HCT116 (cell line): ENCODE measurements at regions not wholly inside any gene's neighbourhood (a gene's known extent, or its start where the extent isn't known, plus 50 kb on each side); places are given as distances from the start of the nearest gene placed in this dataset.

Source experiments
- ATAC-seq: fragments of 200-7000 bp; cut with Tn5 transposase; 2 replicates; pipeline ENCODE4 v1.9.1; 2020; ENCODE audit warnings: mild to moderate bottlenecking, moderate library complexity
- BruUV-seq: library from RNA; stranded (reverse); fragments of 400-500 nt; replicated peaks from 2 replicates; lab custom pipeline; 2021; lab: Mats Ljungman, UMichigan
- CTCF ChIA-PET: fragments of 300-600 bp; sonication (Branson Sonifier 250); formaldehyde crosslinking; loops from one replicate; lab custom pipeline; 2021; ENCODE audit warnings: antibody characterized with exemption; lab: Charles Lee
- POLR2A ChIA-PET: fragments of 300-600, 350-600 bp; sonication (Branson Sonifier 250); formaldehyde crosslinking; loops from one replicate; lab custom pipeline; 2021; ENCODE audit warnings: antibody characterized with exemption; lab: Charles Lee
- RAD21 ChIA-PET, 2 experiments: fragments of 300-600 bp; sonication (Branson Sonifier 250); formaldehyde crosslinking; loops; one replicate each; lab custom pipeline; 2023; ENCODE audit warnings: low total read pairs in 2 of 2; ENCODE audit not compliant: uncharacterized antibody in 2 of 2, unreplicated experiment in 2 of 2, low non-redundant PET in 1 of 2; lab: Charles Lee
- DNase-seq: peaks from one replicate; pipeline ENCODE4 v3.0.0-alpha.2; 2010; ENCODE audit warnings: low read depth, low spot score
- H2AFZ ChIP-seq: fragments of 200-600 bp; shearing (Covaris generic), sonication (generic); 2 replicates; pipeline ENCODE4 v1.6.1; 2017; ENCODE audit warnings: low read depth, mixed run types, mixed read lengths, antibody characterized with exemption, low read length; ENCODE audit not compliant: poor library complexity, severe bottlenecking
- H3K27ac ChIP-seq: 2 replicates; pipeline ENCODE4 v1.5.1; 2012; ENCODE audit warnings: low read depth, low read length
- H3K27me3 ChIP-seq: fragments of 200-600 bp; sonication (generic); 2 replicates; pipeline ENCODE4 v1.6.1; 2016; ENCODE audit warnings: mixed run types, low read length, mixed read lengths; ENCODE audit not compliant: insufficient read depth
- H3K36me3 ChIP-seq, 2 experiments: fragments of 200-500 bp in 1 of 2; fragments of 200-600 bp in 1 of 2; sonication (Bioruptor generic) in 1 of 2; sonication (generic) in 1 of 2; 2 replicates each; pipeline versions ENCODE4 v1.5.1 to v1.6.1; 2014 to 2016; ENCODE audit warnings: low read length in 2 of 2, inconsistent platforms in 1 of 2, mixed read lengths in 1 of 2, mixed run types in 1 of 2; ENCODE audit not compliant: insufficient read depth in 2 of 2, control insufficient read depth in 1 of 2
- H3K4me1 ChIP-seq, 2 experiments: fragments of 200-600 bp in 1 of 2; sonication (generic) in 1 of 2; 2 replicates each; pipeline versions ENCODE4 v1.5.1 to v1.6.1; 2012 to 2017; ENCODE audit warnings: low read length in 2 of 2, inconsistent platforms in 1 of 2, mild to moderate bottlenecking in 1 of 2, mixed read lengths in 1 of 2, mixed run types in 1 of 2, moderate library complexity in 1 of 2; ENCODE audit not compliant: insufficient read depth in 2 of 2, control insufficient read depth in 1 of 2
- H3K4me2 ChIP-seq: fragments of 200-600 bp; sonication (generic); 2 replicates; pipeline ENCODE4 v1.6.1; 2017; ENCODE audit warnings: mixed run types, low read length, mixed read lengths
- H3K4me3 ChIP-seq, 2 experiments: fragments of 200-600 bp in 1 of 2; sonication (generic) in 1 of 2; replicated peaks in 1 of 2; 2 replicates each; pipeline ENCODE4 v1.5.1; 2011 to 2016; ENCODE audit warnings: low read length in 2 of 2, control low read depth in 1 of 2, low read depth in 1 of 2, mild to moderate bottlenecking in 1 of 2, mixed read lengths in 1 of 2, mixed run types in 1 of 2
- H3K79me2 ChIP-seq: fragments of 200-600 bp; sonication (generic); 2 replicates; pipeline ENCODE4 v1.6.1; 2017; ENCODE audit warnings: mild to moderate bottlenecking, mixed run types, low read length, moderate library complexity, mixed read lengths; ENCODE audit not compliant: insufficient read depth
- H3K9ac ChIP-seq: fragments of 200-600 bp; sonication (generic); 2 replicates; pipeline ENCODE4 v1.6.1; 2016; ENCODE audit warnings: low read length, mixed read lengths
- H3K9me2 ChIP-seq: fragments of 200-600 bp; sonication (generic), shearing (Covaris generic); 2 replicates; pipeline ENCODE4 v1.6.1; 2017; ENCODE audit warnings: mixed run types, mild to moderate bottlenecking, moderate library complexity; ENCODE audit not compliant: insufficient read depth
- H3K9me3 ChIP-seq, 2 experiments: fragments of 200-500 bp in 1 of 2; fragments of 200-600 bp in 1 of 2; sonication (Bioruptor generic) in 1 of 2; sonication (generic) in 1 of 2; 2 replicates each; pipeline ENCODE4 v1.6.1; 2014 to 2017; ENCODE audit warnings: low read length in 2 of 2, mixed read lengths in 2 of 2, inconsistent platforms in 1 of 2, low read depth in 1 of 2, mild to moderate bottlenecking in 1 of 2, mixed run types in 1 of 2, moderate library complexity in 1 of 2; ENCODE audit not compliant: control insufficient read depth in 1 of 2, insufficient read depth in 1 of 2
- H4K20me1 ChIP-seq: fragments of 200-600 bp; sonication (generic), shearing (Covaris generic); 2 replicates; pipeline ENCODE4 v1.6.1; 2017; ENCODE audit warnings: mixed run types, mild to moderate bottlenecking, moderate library complexity; ENCODE audit not compliant: insufficient read depth
- ATF3 ChIP-seq: IDR thresholded peaks from 2 replicates; pipeline ENCODE4 v1.6.1; 2012
- CBX3 ChIP-seq: IDR thresholded peaks from 2 replicates; pipeline ENCODE4 v1.6.1; 2012; ENCODE audit warnings: low read depth
- CEBPB ChIP-seq: IDR thresholded peaks from 2 replicates; pipeline ENCODE4 v1.6.1; 2012; ENCODE audit warnings: low read depth
- EGR1 ChIP-seq: IDR thresholded peaks from 2 replicates; pipeline ENCODE4 v1.6.1; 2012; ENCODE audit warnings: low read depth
- EZH2 ChIP-seq: fragments of 200-600 bp; sonication (generic); IDR thresholded peaks from 2 replicates; pipeline ENCODE4 v1.6.1; 2017; ENCODE audit warnings: antibody characterized with exemption, mixed run types
- EZH2phosphoT487 ChIP-seq: fragments of 200-600 bp; IDR thresholded peaks from 2 replicates; pipeline ENCODE4 v1.6.1; 2018; ENCODE audit warnings: antibody characterized with exemption, borderline replicate concordance
- FOSL1 ChIP-seq: IDR thresholded peaks from 2 replicates; pipeline ENCODE4 v1.6.1; 2012; ENCODE audit warnings: low read depth
- JUND ChIP-seq: IDR thresholded peaks from 2 replicates; pipeline ENCODE4 v1.6.1; 2012
- SRF ChIP-seq: IDR thresholded peaks from 2 replicates; pipeline ENCODE4 v1.6.1; 2012; ENCODE audit warnings: low read depth
- TCF7L2 ChIP-seq: IDR thresholded peaks from 2 replicates; pipeline ENCODE4 v1.7.0; 2011; ENCODE audit warnings: borderline replicate concordance, inconsistent platforms; ENCODE audit not compliant: insufficient read depth, insufficient read length; ENCODE audit errors: extremely low read depth
- YY1 ChIP-seq: IDR thresholded peaks from 2 replicates; pipeline ENCODE4 v1.6.1; 2011; ENCODE audit warnings: low read length, low read depth, moderate library complexity, mild to moderate bottlenecking; ENCODE audit not compliant: insufficient replicate concordance; ENCODE audit errors: extremely low read depth
- ZBTB33 ChIP-seq: IDR thresholded peaks from 2 replicates; pipeline ENCODE4 v1.6.1; 2011; ENCODE audit warnings: mild to moderate bottlenecking, low read length, moderate library complexity; ENCODE audit not compliant: insufficient replicate concordance; ENCODE audit errors: extremely low read depth
- ZFX ChIP-seq: fragments of 450-650 bp; IDR thresholded peaks from 2 replicates; pipeline ENCODE4 v1.6.1; 2017
- intact Hi-C: fragments of 100-400 bp; cut with micrococcal nuclease; formaldehyde crosslinking; loops from 2 replicates; pipeline ENCODE4 v1.10.0; 2022
- TF ChIP-seq, protein P1 (sequence below): IDR thresholded peaks from 2 replicates; pipeline ENCODE4 v1.6.1; 2012
- TF ChIP-seq, protein P2 (sequence below), 3 experiments: fragments of 200-600 bp in 1 of 3; sonication (generic) in 1 of 3; IDR thresholded peaks in 2 of 3; conservative IDR thresholded peaks in 1 of 3; 2 replicates each; pipeline ENCODE4 v1.5.1; 2012 to 2017; ENCODE audit warnings: low read depth in 2 of 3, low read length in 2 of 3, antibody characterized with exemption in 1 of 3, borderline replicate concordance in 1 of 3, control low read depth in 1 of 3, mild to moderate bottlenecking in 1 of 3, mixed read lengths in 1 of 3, mixed run types in 1 of 3, moderate library complexity in 1 of 3; ENCODE audit not compliant: insufficient read depth in 1 of 3

DNA sequence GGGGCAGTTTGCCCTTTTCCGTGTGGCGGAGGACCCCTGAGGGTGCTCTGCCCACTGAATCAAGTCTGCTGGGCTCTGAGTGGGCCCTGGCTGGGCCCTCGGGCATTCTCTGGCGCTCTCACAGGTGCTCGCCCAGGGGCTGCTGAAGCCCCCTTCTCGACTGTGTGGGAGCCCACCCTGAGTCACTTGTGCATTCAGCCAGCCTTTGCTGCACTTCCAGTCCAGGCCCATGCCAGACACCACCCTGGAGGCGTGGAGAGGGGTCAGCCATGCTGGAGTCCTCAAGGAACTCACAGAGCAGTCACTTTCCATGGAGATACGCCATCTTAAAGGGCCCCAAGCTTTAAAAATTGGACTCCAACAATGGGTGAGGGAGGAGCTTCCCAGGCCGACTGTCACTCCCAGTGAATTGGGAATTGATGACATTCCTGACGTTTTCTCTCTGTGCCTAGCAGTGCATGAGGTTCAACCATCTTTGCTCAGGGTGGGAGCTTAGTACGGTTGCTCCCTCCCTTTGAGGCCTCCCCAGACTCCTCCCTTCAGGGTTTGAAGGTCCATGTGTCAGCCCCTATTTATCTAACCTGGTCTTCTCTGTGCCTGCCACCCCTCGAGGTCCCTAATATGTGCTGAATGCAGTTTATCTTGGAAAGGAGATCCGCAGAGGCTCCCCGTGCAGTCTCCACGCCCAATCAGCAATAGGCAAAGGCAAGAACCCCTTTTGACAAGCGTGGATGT lies 71.8 kb upstream of the HS6ST1 start:
- H3K36me3 ChIP-seq: no peaks in the 10 kb centered on the region
- RAD21 ChIA-PET: interaction anchor here in 1 of 2 experiments (0.7 kb wide), 1 partner anchor 11 kb away, joined by 3 read pairs; no protein-coding TSS in a partner anchor
- ATAC-seq: no peak
- no peaks in the 10 kb centered on the region for H3K4me1 ChIP-seq
- BruUV-seq: no TSS peak
- no peaks in the 10 kb centered on the region for H3K9me3 ChIP-seq
- POLR2A ChIA-PET: no interaction called here
- no peak overlapping the region for H3K4me2 ChIP-seq
- no peak overlapping the region for H2AFZ ChIP-seq
- no peak overlapping the region for H3K9ac ChIP-seq
- H3K4me3 ChIP-seq: no peak overlapping the region
- no peaks in the 10 kb centered on the region for H3K9me2 ChIP-seq
- no peaks in the 10 kb centered on the region for H4K20me1 ChIP-seq
- H3K27ac ChIP-seq: no peak overlapping the region
- H3K27me3 ChIP-seq: 0 out of 2 replicates have a peak, but pooled peaks cover 3% of the 10 kb centered on the region
- no peak for TF ChIP-seq EZH2phosphoT487
- TF ChIP-seq ZBTB33: no peak
- TF ChIP-seq ZFX: no peak
- no peak for TF ChIP-seq TCF7L2
- TF ChIP-seq CEBPB: no peak
- TF ChIP-seq JUND: no peak
- TF ChIP-seq EGR1: no peak
- TF ChIP-seq YY1: no peak
- no peak for TF ChIP-seq CBX3
- TF ChIP-seq EZH2: no peak
- TF ChIP-seq ATF3: no peak
- TF ChIP-seq, protein P1, sequence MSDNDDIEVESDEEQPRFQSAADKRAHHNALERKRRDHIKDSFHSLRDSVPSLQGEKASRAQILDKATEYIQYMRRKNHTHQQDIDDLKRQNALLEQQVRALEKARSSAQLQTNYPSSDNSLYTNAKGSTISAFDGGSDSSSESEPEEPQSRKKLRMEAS: no peak
- TF ChIP-seq SRF: no peak
- TF ChIP-seq, protein P2, sequence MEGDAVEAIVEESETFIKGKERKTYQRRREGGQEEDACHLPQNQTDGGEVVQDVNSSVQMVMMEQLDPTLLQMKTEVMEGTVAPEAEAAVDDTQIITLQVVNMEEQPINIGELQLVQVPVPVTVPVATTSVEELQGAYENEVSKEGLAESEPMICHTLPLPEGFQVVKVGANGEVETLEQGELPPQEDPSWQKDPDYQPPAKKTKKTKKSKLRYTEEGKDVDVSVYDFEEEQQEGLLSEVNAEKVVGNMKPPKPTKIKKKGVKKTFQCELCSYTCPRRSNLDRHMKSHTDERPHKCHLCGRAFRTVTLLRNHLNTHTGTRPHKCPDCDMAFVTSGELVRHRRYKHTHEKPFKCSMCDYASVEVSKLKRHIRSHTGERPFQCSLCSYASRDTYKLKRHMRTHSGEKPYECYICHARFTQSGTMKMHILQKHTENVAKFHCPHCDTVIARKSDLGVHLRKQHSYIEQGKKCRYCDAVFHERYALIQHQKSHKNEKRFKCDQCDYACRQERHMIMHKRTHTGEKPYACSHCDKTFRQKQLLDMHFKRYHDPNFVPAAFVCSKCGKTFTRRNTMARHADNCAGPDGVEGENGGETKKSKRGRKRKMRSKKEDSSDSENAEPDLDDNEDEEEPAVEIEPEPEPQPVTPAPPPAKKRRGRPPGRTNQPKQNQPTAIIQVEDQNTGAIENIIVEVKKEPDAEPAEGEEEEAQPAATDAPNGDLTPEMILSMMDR (IDR thresholded peaks at IDR 0.05 in 2 of 3, conservative IDR thresholded peaks at IDR 0.05 in 1 of 3; ENCODE audit: borderline replicate concordance in 1 of 3, insufficient read depth in 1 of 3, low read depth in 2 of 3, low read length in 2 of 3): no peak
- TF ChIP-seq FOSL1: no peak
- intact Hi-C loops: no loop called here
- DNase-seq: no peak
- CTCF ChIA-PET: no interaction called here
- H3K79me2 ChIP-seq: no peaks in the 10 kb centered on the region
